Fibroblast of pulmonary artery (primary cell): ENCODE measurements at regions not wholly inside any gene's neighbourhood (a gene's known extent, or its start where the extent isn't known, plus 50 kb on each side); places are given as distances from the start of the nearest gene placed in this dataset.

ENCODE experiments used
- DNase-seq: peaks from one replicate; pipeline ENCODE4 v3.0.0-alpha.2; 2010; ENCODE audit warnings: low read depth
- H3K4me3 ChIP-seq: replicated peaks from 2 replicates; pipeline ENCODE4 v1.5.1; 2011; ENCODE audit warnings: low read depth, mild to moderate bottlenecking, control low read depth, low read length, moderate library complexity
- TF ChIP-seq, protein P1 (sequence below): IDR thresholded peaks from 2 replicates; pipeline ENCODE4 v1.5.1; 2011; ENCODE audit warnings: mild to moderate bottlenecking, control low read depth, low read length, inconsistent platforms; ENCODE audit errors: missing control alignments

DNA sequence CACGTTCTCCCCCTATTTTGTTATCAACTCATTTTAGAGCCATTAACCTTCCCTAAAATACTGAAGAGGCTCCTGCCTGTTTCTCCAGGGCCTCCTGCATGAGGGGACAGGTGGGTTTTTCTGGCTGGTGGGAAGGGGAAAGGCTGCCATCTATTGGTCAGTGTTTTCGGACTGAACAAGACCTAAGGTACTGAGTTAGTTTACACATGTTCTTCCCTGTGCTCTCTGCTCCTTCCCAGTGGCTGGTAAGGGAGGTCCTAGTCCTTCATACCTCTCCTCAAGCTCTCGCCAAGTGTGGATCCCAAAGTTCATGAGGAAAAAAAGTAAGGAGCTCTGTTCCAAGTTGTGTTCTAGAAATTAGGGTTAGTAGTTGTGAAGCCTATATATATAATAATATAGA, 357.5 kb downstream of the FSCB start:
- TF ChIP-seq, protein P1, sequence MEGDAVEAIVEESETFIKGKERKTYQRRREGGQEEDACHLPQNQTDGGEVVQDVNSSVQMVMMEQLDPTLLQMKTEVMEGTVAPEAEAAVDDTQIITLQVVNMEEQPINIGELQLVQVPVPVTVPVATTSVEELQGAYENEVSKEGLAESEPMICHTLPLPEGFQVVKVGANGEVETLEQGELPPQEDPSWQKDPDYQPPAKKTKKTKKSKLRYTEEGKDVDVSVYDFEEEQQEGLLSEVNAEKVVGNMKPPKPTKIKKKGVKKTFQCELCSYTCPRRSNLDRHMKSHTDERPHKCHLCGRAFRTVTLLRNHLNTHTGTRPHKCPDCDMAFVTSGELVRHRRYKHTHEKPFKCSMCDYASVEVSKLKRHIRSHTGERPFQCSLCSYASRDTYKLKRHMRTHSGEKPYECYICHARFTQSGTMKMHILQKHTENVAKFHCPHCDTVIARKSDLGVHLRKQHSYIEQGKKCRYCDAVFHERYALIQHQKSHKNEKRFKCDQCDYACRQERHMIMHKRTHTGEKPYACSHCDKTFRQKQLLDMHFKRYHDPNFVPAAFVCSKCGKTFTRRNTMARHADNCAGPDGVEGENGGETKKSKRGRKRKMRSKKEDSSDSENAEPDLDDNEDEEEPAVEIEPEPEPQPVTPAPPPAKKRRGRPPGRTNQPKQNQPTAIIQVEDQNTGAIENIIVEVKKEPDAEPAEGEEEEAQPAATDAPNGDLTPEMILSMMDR: peak; percentile 55
- peak; percentile 33 for DNase-seq
- no peak overlapping the region for H3K4me3 ChIP-seq

- TF ChIP-seq, protein P1: no peak
- DNase-seq: no peak
- no peak overlapping the region for H3K4me3 ChIP-seq
Observed at GRCh38 chr14:44142006-44142405, 365.1 kb downstream of the FSCB start.

GRCh38 chr14:44135972-44136371, 371.1 kb downstream of the FSCB start:
- no peak overlapping the region for H3K4me3 ChIP-seq
- TF ChIP-seq, protein P1: no peak
- DNase-seq: no peak

DNA sequence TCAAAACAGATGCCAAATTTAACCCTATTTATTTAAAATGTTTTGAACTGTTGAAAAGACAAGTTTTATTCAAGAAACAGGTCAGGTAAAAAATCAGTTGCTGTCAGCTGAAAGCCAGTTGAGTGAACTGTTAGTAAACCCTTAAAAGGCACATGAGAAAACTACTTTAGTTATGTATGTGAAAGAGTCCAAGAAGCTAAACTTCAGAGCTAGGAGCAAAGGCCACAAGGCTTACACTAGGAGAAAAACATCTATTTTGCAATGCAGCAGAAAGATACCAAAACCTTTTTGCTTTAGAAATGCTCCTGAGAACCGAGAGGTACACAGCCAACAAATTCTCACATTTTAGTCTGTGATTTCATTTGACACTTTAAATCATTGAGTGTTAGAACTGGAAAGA, 375.2 kb downstream of the FSCB start:
- no peak overlapping the region for H3K4me3 ChIP-seq
- TF ChIP-seq, protein P1: no peak
- no peak for DNase-seq

- TF ChIP-seq, protein P1: no peak
- no peak overlapping the region for H3K4me3 ChIP-seq
- DNase-seq: no peak
Observed at GRCh38 chr14:44113769-44114730, 393.0 kb downstream of the FSCB start.

- peak; percentile 11 for DNase-seq
- TF ChIP-seq, protein P1: no peak
- no peak overlapping the region for H3K4me3 ChIP-seq
Observed at GRCh38 chr14:44112774-44113460, 394.2 kb downstream of the FSCB start.
